Smooth muscle cell (in vitro differentiated cells): ENCODE measurements at regions not wholly inside any gene's neighbourhood (a gene's known extent, or its start where the extent isn't known, plus 50 kb on each side); places are given as distances from the start of the nearest gene placed in this dataset.

Experiments used
- DNase-seq: peaks from one replicate; lab custom pipeline; 2025; ENCODE audit not compliant: unreplicated experiment; lab: John Stamatoyannopoulos, UW
- H2AFZ ChIP-seq: fragments of 200-600 bp; sonication (generic); 2 replicates; pipeline ENCODE4 v1.6.0; 2016; ENCODE audit warnings: antibody characterized with exemption, low read depth, mild to moderate bottlenecking
- H3F3A ChIP-seq: fragments of 200-600 bp; sonication (generic); 2 replicates; pipeline ENCODE4 v1.6.0; 2017; ENCODE audit warnings: antibody characterized with exemption, low read depth
- H3K27ac ChIP-seq: fragments of 200-600 bp; sonication (generic); 2 replicates; pipeline ENCODE4 v1.5.1; 2016; ENCODE audit warnings: low read depth, mild to moderate bottlenecking
- H3K27me3 ChIP-seq: fragments of 200-600 bp; sonication (generic); 2 replicates; pipeline ENCODE4 v1.6.1; 2016; ENCODE audit warnings: low read depth, mild to moderate bottlenecking
- H3K36me3 ChIP-seq: fragments of 200-600 bp; sonication (generic); 2 replicates; pipeline ENCODE4 v1.5.1; 2016; ENCODE audit warnings: low read depth
- H3K4me1 ChIP-seq: fragments of 200-600 bp; sonication (generic); 2 replicates; pipeline ENCODE4 v1.5.1; 2016; ENCODE audit warnings: low read depth
- H3K4me2 ChIP-seq: fragments of 200-600 bp; sonication (generic); 2 replicates; pipeline ENCODE4 v1.6.0; 2016; ENCODE audit warnings: mild to moderate bottlenecking
- H3K4me3 ChIP-seq: fragments of 200-600 bp; sonication (generic); 2 replicates; pipeline ENCODE4 v1.5.1; 2016; ENCODE audit warnings: mild to moderate bottlenecking
- H3K79me2 ChIP-seq: fragments of 200-600 bp; sonication (generic); 2 replicates; pipeline ENCODE4 v1.6.0; 2016; ENCODE audit warnings: low read depth, mild to moderate bottlenecking
- H3K9ac ChIP-seq: fragments of 200-600 bp; sonication (generic); 2 replicates; pipeline ENCODE4 v1.6.0; 2016; ENCODE audit warnings: low read depth
- H3K9me3 ChIP-seq: fragments of 200-600 bp; sonication (generic); replicated peaks from 2 replicates; pipeline ENCODE4 v1.5.1; 2016; ENCODE audit warnings: low read depth
- H4K20me1 ChIP-seq: fragments of 200-600 bp; sonication (generic); 2 replicates; pipeline ENCODE4 v1.6.0; 2016; ENCODE audit warnings: low read depth
- CTCF ChIP-seq: fragments of 200-600 bp; sonication (generic); IDR thresholded peaks from 2 replicates; pipeline ENCODE4 v1.5.1; 2017; ENCODE audit warnings: borderline replicate concordance, mild to moderate bottlenecking, antibody characterized with exemption; ENCODE audit not compliant: insufficient read depth, poor library complexity, severe bottlenecking
- WGBS: methylation state at CpG from one replicate; pipeline ENCODE4 v1.1.7; 2016; ENCODE audit warnings: low lambda C conversion rate; 5-methylcytosine and 5-hydroxymethylcytosine counted together

DNA sequence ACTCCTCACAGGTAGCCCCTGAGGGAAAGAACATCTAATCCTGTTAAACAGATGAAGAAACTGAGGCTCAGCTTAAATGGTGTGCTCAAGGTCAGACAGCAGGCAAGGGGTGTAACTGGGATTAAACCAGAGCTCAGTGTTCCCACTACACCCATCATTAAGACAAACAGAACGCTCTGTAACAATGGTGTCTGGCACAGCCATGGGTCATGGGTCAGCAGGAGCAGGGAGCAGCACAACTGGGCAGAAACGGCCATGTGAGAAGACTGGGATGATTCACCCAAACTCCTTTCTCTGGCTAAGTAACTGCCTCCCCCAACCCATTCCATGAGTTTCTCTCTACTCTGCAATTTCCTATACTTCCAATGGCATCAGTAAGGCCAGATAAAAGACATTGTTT, 85.5 kb upstream of the PDE1C start:
- Histone ChIP-seq H3K4me1 (no peaks in the 10 kb centered on the region), H4K20me1 (no peaks in the 10 kb centered on the region), H3K4me3 (no peak overlapping the region), H3K9ac (no peak overlapping the region), H3K36me3 (no peaks in the 10 kb centered on the region), H3K4me2 (no peak overlapping the region), H2AFZ (no peak overlapping the region), H3K27me3 (no peaks in the 10 kb centered on the region), H3F3A (no peaks in the 10 kb centered on the region), H3K27ac (no peak overlapping the region), H3K79me2 (no peaks in the 10 kb centered on the region), H3K9me3 (no peaks in the 10 kb centered on the region)
- WGBS = 73% methylated on average over 2 of the region's 2 CpGs
- no peak for TF ChIP-seq CTCF
- no peak for DNase-seq

- no peaks in the 10 kb centered on the region for H3K27me3 ChIP-seq
- H3K36me3 ChIP-seq = no peaks in the 10 kb centered on the region
- no peaks in the 10 kb centered on the region for H4K20me1 ChIP-seq
- H3K9ac ChIP-seq = no peak overlapping the region
- no peaks in the 10 kb centered on the region for H3K4me1 ChIP-seq
- DNase-seq = no peak
- no peak overlapping the region for H2AFZ ChIP-seq
- no peak overlapping the region for H3K4me2 ChIP-seq
- H3F3A ChIP-seq = no peaks in the 10 kb centered on the region
- no peak overlapping the region for H3K27ac ChIP-seq
- TF ChIP-seq CTCF = no peak
- H3K79me2 ChIP-seq = no peaks in the 10 kb centered on the region
- WGBS = 90% methylated on average over 3 of the region's 3 CpGs
- no peaks in the 10 kb centered on the region for H3K9me3 ChIP-seq
- no peak overlapping the region for H3K4me3 ChIP-seq
These were observed 84.6 kb upstream of the PDE1C start for GRCh38 chr7:32154797-32155196.

DNA sequence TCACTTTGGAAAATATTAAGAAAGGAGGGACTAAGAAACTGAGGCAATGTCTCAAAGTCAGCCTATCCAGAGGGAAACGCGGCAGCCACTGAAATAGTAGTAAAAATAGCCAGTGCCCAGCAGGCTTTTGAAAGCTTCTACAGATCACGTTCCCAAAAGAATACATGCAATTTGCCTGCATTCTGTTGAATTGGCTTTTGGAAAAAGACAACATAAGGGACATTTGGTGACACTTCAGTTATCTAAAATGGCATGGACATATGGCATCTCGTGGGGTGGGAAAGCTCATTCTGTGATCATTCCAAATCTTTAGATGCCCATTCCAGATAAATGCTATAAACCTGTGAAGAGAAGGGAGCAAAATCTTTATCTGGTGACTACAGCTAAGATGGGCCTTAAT, 82.8 kb upstream of the PDE1C start:
- Histone ChIP-seq H3K36me3 (no peaks in the 10 kb centered on the region), H3K4me3 (no peak overlapping the region), H3K9ac (no peak overlapping the region), H3K27ac (no peak overlapping the region), H3K4me1 (no peaks in the 10 kb centered on the region), H3F3A (no peaks in the 10 kb centered on the region), H2AFZ (no peak overlapping the region), H4K20me1 (no peaks in the 10 kb centered on the region), H3K79me2 (no peaks in the 10 kb centered on the region), H3K27me3 (no peaks in the 10 kb centered on the region), H3K4me2 (no peak overlapping the region), H3K9me3 (no peaks in the 10 kb centered on the region)
- WGBS = 91% methylated on average over 4 of the region's 4 CpGs
- TF ChIP-seq CTCF = no peak
- DNase-seq = no peak

DNA sequence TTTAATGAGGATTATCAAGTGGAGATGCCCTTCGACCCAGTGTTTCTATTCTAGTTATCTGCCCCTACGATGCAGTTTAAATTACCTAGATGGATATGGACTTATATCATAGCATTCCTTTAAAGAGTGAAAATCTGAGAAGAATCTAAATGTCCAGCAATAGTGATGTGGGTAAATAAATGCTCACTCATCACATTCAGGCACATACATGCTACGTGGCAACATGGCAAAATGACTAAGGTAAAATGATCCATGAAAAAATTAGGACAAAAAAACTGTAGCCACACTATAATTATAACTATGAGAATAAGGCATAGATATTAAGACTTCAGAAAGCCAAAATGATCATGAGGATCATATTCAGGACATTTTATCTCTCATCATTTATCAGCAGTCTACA, 82.4 kb upstream of the PDE1C start:
- no peak overlapping the region for H3K9ac ChIP-seq
- H2AFZ ChIP-seq = no peak overlapping the region
- H3K4me3 ChIP-seq = no peak overlapping the region
- no peak for TF ChIP-seq CTCF
- H3K9me3 ChIP-seq = no peaks in the 10 kb centered on the region
- H3K4me1 ChIP-seq = no peaks in the 10 kb centered on the region
- 94% methylated on average over 3 of the region's 3 CpGs for WGBS
- H3K27me3 ChIP-seq = no peaks in the 10 kb centered on the region
- no peaks in the 10 kb centered on the region for H3F3A ChIP-seq
- no peak overlapping the region for H3K27ac ChIP-seq
- no peak overlapping the region for H3K4me2 ChIP-seq
- no peaks in the 10 kb centered on the region for H3K79me2 ChIP-seq
- DNase-seq = no peak
- H3K36me3 ChIP-seq = no peaks in the 10 kb centered on the region
- no peaks in the 10 kb centered on the region for H4K20me1 ChIP-seq
